ENCODE measurements at regions not wholly inside any gene's neighbourhood (a gene's known extent, or its start where the extent isn't known, plus 50 kb on each side); places are given as distances from the start of the nearest gene placed in this dataset.

- no peak overlapping the region for H3K4me3 ChIP-seq
- TF ChIP-seq POLR2AphosphoS5 (IDR thresholded peaks at IDR 0.05; ENCODE audit: borderline replicate concordance, low read depth, low read length), result no peak
- TF ChIP-seq EZH2 (IDR thresholded peaks at IDR 0.05), result no peak
- no peak for TF ChIP-seq FOXP2 (optimal IDR thresholded peaks at IDR 0.05; ENCODE audit: control extremely low read depth, extremely low read length, insufficient read depth)
- no peaks in the 10 kb centered on the region for H3K36me3 ChIP-seq (ENCODE audit: insufficient read depth, low read length)
- DNase-seq (ENCODE audit: low read depth, low spot score), result no peak
- no peaks in the 10 kb centered on the region for H3K9me3 ChIP-seq (ENCODE audit: low read depth, low read length)
- H3K27ac ChIP-seq, result no peak overlapping the region
- H3K9ac ChIP-seq (ENCODE audit: insufficient read length), result no peak overlapping the region
Observed at GRCh38 chr5:135087950-135088349, 53.9 kb upstream of the PITX1 start.

GRCh38 chr5:135085936-135086725 is 52.1 kb upstream of the PITX1 start:
- no peak for DNase-seq (ENCODE audit: low read depth, low spot score)
- Histone ChIP-seq H3K36me3 (ENCODE audit: insufficient read depth, low read length) (no peaks in the 10 kb centered on the region), H3K9ac (ENCODE audit: insufficient read length) (no peak overlapping the region), H3K27ac (no peak overlapping the region), H3K4me3 (no peak overlapping the region), H3K9me3 (ENCODE audit: low read depth, low read length) (no peaks in the 10 kb centered on the region)
- TF ChIP-seq EZH2 (IDR thresholded peaks at IDR 0.05) (no peak), POLR2AphosphoS5 (IDR thresholded peaks at IDR 0.05; ENCODE audit: borderline replicate concordance, low read depth, low read length) (no peak), FOXP2 (optimal IDR thresholded peaks at IDR 0.05; ENCODE audit: control extremely low read depth, extremely low read length, insufficient read depth) (no peak)

GRCh38 chr5:135085133-135085935 is 51.3 kb upstream of the PITX1 start:
- H3K27ac ChIP-seq, result no peak overlapping the region
- H3K36me3 ChIP-seq (ENCODE audit: insufficient read depth, low read length), result no peaks in the 10 kb centered on the region
- H3K4me3 ChIP-seq, result no peak overlapping the region
- H3K9me3 ChIP-seq (ENCODE audit: low read depth, low read length), result no peaks in the 10 kb centered on the region
- no peak overlapping the region for H3K9ac ChIP-seq (ENCODE audit: insufficient read length)
- no peak for DNase-seq (ENCODE audit: low read depth, low spot score)
- TF ChIP-seq FOXP2 (optimal IDR thresholded peaks at IDR 0.05; ENCODE audit: control extremely low read depth, extremely low read length, insufficient read depth), result no peak
- no peak for TF ChIP-seq EZH2 (IDR thresholded peaks at IDR 0.05)
- TF ChIP-seq POLR2AphosphoS5 (IDR thresholded peaks at IDR 0.05; ENCODE audit: borderline replicate concordance, low read depth, low read length), result no peak

Measured in SK-N-MC (cell line).